ENCODE measurements at regions not wholly inside any gene's neighbourhood (a gene's known extent, or its start where the extent isn't known, plus 50 kb on each side); places are given as distances from the start of the nearest gene placed in this dataset.

DNA sequence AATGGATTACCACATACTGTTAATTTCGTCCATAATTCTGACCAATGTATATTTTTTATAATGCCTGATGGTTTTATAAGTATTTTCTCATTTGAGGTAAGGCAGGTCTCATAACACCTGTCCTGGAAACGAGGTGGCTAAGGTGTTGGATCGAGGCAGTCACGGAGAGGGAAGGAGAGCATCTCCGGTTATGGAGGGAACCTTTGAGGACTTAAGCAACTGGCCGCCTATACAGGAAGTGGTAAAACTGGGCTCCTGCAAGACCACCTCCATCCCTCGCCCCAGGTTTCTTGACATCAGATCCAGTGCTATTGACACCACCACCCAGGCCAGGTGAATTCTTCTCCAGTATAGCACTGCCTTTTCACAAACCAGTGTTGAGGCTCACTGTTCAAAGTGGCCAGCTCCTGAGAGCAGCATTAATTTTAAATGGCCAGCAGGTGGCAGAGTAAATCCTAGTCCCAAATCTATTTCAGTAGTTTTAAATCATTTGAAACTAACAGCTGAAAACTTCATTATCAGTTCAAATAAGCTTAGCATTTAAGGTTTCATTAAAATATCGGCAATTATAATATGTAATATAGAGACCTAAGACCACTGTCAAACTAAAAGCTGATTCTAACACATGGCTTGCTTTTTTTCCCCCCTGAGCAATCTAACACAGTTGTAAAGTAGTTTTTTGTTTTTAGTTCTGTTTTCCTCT is 100.8 kb downstream of the PPM1A start:
- peak in 1 of 3 donors; percentile 22 for DNase-seq (ENCODE audit: low read depth in 2 of 3, low spot score in 1 of 3)

DNA sequence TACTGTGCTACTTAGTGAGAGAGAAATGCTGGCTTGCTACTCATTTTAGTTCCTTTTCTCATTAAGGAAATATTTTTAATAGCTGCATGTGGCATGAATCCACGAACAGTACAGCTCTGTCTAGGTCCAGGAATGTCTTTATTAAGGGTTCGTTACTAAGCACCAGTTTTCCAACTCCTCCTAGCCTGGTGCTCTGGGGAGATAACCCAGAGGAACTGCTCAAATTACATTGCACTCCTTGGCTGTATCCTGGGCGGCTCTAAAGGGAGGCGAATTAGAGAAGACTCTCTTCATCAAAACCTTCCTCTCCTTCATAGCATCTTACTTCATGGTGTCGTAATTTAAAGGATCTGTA is 101.3 kb downstream of the PPM1A start:
- no peak for DNase-seq (ENCODE audit: low read depth in 2 of 3, low spot score in 1 of 3)

- DNase-seq (ENCODE audit: low read depth in 2 of 3, low spot score in 1 of 3) = no peak
These were observed 104.4 kb downstream of the PPM1A start for GRCh38 chr14:60353420-60353819.

GRCh38 chr14:60355768-60356167 is 106.7 kb downstream of the PPM1A start:
- DNase-seq (ENCODE audit: low read depth in 2 of 3, low spot score in 1 of 3) = no peak

GRCh38 chr14:60356386-60356785 is 107.4 kb downstream of the PPM1A start:
- DNase-seq (ENCODE audit: low read depth in 2 of 3, low spot score in 1 of 3) = no peak

GRCh38 chr14:60356906-60357550 is 108.0 kb downstream of the PPM1A start:
- DNase-seq (ENCODE audit: low read depth in 2 of 3, low spot score in 1 of 3) = no peak

GRCh38 chr14:60357551-60358149 is 108.6 kb downstream of the PPM1A start:
- no peak for DNase-seq (ENCODE audit: low read depth in 2 of 3, low spot score in 1 of 3)

DNA sequence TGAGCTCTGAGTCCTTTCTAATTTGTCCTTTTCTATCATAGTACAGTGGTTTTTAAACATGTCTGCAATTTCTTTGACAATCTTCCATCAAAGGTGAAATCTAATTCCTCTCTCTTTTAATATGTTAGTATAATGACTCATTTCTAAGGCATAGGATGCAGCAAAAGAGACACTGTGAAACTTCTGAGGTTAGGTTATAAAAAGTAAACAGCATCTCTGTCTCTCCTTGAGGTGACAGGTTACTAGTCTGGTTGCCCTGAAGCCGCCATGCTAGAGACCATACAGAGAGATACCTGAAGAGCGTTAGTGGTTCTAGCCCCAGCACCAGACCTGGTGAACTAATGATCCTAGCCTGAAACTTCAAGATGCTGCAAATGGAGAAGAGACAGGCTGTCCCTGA is 114.3 kb downstream of the PPM1A start:
- no peak for DNase-seq (ENCODE audit: low read depth in 2 of 3, low spot score in 1 of 3)

- no peak for DNase-seq (ENCODE audit: low read depth in 2 of 3, low spot score in 1 of 3)
These were observed 114.7 kb downstream of the PPM1A start for GRCh38 chr14:60363687-60364086.

GRCh38 chr14:60381909-60382308 is 104.0 kb downstream of the C14orf39 start:
- no peak for DNase-seq (ENCODE audit: low read depth in 2 of 3, low spot score in 1 of 3)

Measured in stimulated activated CD4-positive, alpha-beta T cell treated with anti-CD3 and anti-CD28 coated beads, Interleukin-12 subunit alpha, Interleukin-12 subunit beta, amount 100 ng/mL, for 48 hours (primary cell).